ENCODE measurements at regions not wholly inside any gene's neighbourhood (a gene's known extent, or its start where the extent isn't known, plus 50 kb on each side); places are given as distances from the start of the nearest gene placed in this dataset.

DNA sequence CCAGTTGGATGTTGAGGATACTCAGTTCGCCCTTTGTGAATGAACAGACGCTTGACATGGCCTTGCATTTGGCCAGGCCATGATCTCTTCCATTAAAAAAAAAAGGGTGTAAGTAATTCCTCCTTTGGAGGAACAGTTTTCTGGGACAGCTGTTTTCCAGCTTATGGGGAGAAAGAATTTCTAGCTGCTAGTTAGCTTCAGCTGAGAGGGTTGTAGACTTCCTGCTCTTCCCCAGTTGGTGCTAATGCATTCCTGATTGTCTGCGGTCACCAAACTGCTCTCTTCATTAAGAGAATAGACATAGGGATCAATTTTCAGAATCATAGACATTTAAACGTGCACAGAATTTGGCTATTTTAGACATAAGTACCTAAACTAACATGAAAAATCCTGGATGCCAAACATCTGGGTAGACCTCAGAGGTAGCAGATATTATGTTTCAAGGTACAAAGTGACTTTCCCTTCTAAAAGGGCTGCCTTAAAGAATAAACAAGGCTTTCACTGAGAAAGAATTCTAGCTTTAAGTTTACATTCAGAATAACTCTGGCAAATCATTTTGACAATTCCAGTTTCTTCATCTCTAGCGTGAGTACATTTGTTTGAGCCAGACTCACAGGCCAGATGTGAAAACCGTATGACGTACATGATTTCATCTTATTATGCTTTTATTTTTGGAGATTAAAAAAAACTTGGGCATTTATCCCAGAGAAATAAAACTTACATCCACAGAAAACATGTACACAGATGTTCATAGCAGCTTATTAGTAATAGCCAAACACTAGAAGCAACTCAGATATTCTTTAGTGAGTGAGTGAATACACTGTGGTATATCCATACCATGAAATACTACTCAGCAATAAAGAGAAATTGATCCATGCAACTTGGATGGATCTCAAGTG lies 71.2 kb downstream of the MAIP1 start:
- TF ChIP-seq, protein P1, sequence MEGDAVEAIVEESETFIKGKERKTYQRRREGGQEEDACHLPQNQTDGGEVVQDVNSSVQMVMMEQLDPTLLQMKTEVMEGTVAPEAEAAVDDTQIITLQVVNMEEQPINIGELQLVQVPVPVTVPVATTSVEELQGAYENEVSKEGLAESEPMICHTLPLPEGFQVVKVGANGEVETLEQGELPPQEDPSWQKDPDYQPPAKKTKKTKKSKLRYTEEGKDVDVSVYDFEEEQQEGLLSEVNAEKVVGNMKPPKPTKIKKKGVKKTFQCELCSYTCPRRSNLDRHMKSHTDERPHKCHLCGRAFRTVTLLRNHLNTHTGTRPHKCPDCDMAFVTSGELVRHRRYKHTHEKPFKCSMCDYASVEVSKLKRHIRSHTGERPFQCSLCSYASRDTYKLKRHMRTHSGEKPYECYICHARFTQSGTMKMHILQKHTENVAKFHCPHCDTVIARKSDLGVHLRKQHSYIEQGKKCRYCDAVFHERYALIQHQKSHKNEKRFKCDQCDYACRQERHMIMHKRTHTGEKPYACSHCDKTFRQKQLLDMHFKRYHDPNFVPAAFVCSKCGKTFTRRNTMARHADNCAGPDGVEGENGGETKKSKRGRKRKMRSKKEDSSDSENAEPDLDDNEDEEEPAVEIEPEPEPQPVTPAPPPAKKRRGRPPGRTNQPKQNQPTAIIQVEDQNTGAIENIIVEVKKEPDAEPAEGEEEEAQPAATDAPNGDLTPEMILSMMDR (IDR thresholded peaks at IDR 0.05): no peak
- TF ChIP-seq POLR2A (IDR thresholded peaks at IDR 0.05): no peak
- TF ChIP-seq EP300 (IDR thresholded peaks at IDR 0.05): no peak
